Suprapubic skin (tissue), 4 donors: ENCODE measurements at regions not wholly inside any gene's neighbourhood (a gene's known extent, or its start where the extent isn't known, plus 50 kb on each side); places are given as distances from the start of the nearest gene placed in this dataset.

Source experiments
- DNase-seq, 2 donors: peaks; one replicate each; pipeline ENCODE4 v3.0.0-alpha.2; 2019; ENCODE audit warnings: low spot score in 2 of 2
- H3K27ac ChIP-seq: fragments of 200-600 bp; sonication (generic); one replicate; pipeline ENCODE4 v1.5.1; 2019
- H3K27me3 ChIP-seq: fragments of 200-600 bp; sonication (generic); one replicate; pipeline ENCODE4 v1.5.1; 2019
- H3K36me3 ChIP-seq: fragments of 200-600 bp; sonication (generic); one replicate; pipeline ENCODE4 v1.5.1; 2019
- H3K4me1 ChIP-seq: fragments of 200-600 bp; sonication (generic); one replicate; pipeline ENCODE4 v1.5.1; 2019
- H3K4me3 ChIP-seq: fragments of 200-600 bp; sonication (generic); one replicate; pipeline ENCODE4 v1.5.1; 2019; ENCODE audit warnings: mild to moderate bottlenecking
- H3K9me3 ChIP-seq: fragments of 200-600 bp; sonication (generic); one replicate; pipeline ENCODE4 v1.5.1; 2019
- EP300 ChIP-seq: sonication (generic); formaldehyde crosslinking; IDR thresholded peaks from one replicate; pipeline ENCODE4 v1.6.1; 2017; ENCODE audit warnings: antibody characterized with exemption
- POLR2A ChIP-seq, 2 donors: fragments of 450-650 bp; IDR thresholded peaks; one replicate each; pipeline ENCODE4 v1.6.1; 2017; ENCODE audit warnings: antibody characterized with exemption in 2 of 2, mild to moderate bottlenecking in 2 of 2, moderate library complexity in 2 of 2
- POLR2AphosphoS5 ChIP-seq, 3 donors: sonication (generic); formaldehyde crosslinking; IDR thresholded peaks; one replicate each; pipeline ENCODE4 v1.6.1; 2017; ENCODE audit warnings: antibody characterized with exemption in 3 of 3
- WGBS: methylation state at CpG from one replicate; pipeline ENCODE4 v1.1.5; 2018; 5-methylcytosine and 5-hydroxymethylcytosine counted together
- TF ChIP-seq, protein P1 (sequence below), 2 donors: fragments of 200-600 bp in 1 of 2; fragments of 450-650 bp in 1 of 2; sonication (generic) in 1 of 2; IDR thresholded peaks; one replicate each; pipeline ENCODE4 v1.5.1; 2016 to 2019; ENCODE audit warnings: antibody characterized with exemption in 2 of 2, mild to moderate bottlenecking in 1 of 2, moderate library complexity in 1 of 2

GRCh38 chr12:38555620-38556591 lies 239.3 kb downstream of the ALG10B start:
- DNase-seq: no peak
- Histone ChIP-seq H3K4me3 (no peak overlapping the region), H3K9me3 (peaks cover 2% of the 10 kb centered on the region), H3K36me3 (no peaks in the 10 kb centered on the region), H3K27ac (no peak overlapping the region), H3K4me1 (no peaks in the 10 kb centered on the region), H3K27me3 (no peaks in the 10 kb centered on the region)
- WGBS: 60% methylated on average over 5 of the region's 5 CpGs
- no peak for TF ChIP-seq POLR2A (IDR thresholded peaks at IDR 0.05)
- no peak for TF ChIP-seq EP300
- TF ChIP-seq POLR2AphosphoS5 (IDR thresholded peaks at IDR 0.05): no peak
- TF ChIP-seq, protein P1, sequence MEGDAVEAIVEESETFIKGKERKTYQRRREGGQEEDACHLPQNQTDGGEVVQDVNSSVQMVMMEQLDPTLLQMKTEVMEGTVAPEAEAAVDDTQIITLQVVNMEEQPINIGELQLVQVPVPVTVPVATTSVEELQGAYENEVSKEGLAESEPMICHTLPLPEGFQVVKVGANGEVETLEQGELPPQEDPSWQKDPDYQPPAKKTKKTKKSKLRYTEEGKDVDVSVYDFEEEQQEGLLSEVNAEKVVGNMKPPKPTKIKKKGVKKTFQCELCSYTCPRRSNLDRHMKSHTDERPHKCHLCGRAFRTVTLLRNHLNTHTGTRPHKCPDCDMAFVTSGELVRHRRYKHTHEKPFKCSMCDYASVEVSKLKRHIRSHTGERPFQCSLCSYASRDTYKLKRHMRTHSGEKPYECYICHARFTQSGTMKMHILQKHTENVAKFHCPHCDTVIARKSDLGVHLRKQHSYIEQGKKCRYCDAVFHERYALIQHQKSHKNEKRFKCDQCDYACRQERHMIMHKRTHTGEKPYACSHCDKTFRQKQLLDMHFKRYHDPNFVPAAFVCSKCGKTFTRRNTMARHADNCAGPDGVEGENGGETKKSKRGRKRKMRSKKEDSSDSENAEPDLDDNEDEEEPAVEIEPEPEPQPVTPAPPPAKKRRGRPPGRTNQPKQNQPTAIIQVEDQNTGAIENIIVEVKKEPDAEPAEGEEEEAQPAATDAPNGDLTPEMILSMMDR (IDR thresholded peaks at IDR 0.05): no peak

- peaks cover 4% of the 10 kb centered on the region for H3K9me3 ChIP-seq
- TF ChIP-seq EP300 (no peak), POLR2A (IDR thresholded peaks at IDR 0.05) (no peak), POLR2AphosphoS5 (IDR thresholded peaks at IDR 0.05) (no peak)
- TF ChIP-seq, protein P1 (IDR thresholded peaks at IDR 0.05): no peak
- no peak overlapping the region for H3K4me3 ChIP-seq
- 46% methylated on average over 2 of the region's 2 CpGs for WGBS
- no peak for DNase-seq
- no peaks in the 10 kb centered on the region for H3K36me3 ChIP-seq
- H3K27ac ChIP-seq: no peak overlapping the region
- no peaks in the 10 kb centered on the region for H3K27me3 ChIP-seq
- no peaks in the 10 kb centered on the region for H3K4me1 ChIP-seq
Observed at GRCh38 chr12:38556647-38557046, 240.1 kb downstream of the ALG10B start.

DNA sequence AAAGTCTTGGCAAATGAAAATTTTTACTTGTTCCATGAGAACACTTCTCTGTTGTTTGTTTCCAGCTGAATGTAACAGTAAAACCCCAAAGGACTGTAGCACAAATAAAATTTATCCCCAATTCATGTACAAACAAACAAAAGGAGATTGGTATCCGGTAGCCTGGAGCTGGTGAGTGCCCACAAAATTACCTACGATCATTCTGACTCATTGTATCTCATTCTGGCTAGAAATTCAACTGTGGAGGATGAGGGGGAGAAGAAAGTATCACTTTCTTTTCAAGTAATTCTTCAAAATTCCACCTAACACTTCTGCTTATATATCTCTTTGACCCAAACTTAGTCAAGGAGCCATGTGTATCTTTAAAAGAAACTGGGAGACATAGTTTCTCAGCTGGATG lies 268.5 kb downstream of the ALG10B start:
- Histone ChIP-seq H3K9me3 (no peaks in the 10 kb centered on the region), H3K4me1 (no peaks in the 10 kb centered on the region), H3K36me3 (no peaks in the 10 kb centered on the region), H3K27ac (no peak overlapping the region), H3K27me3 (no peaks in the 10 kb centered on the region), H3K4me3 (no peak overlapping the region)
- no peak for DNase-seq
- WGBS: 61% methylated on average over 2 of the region's 2 CpGs
- TF ChIP-seq POLR2A (IDR thresholded peaks at IDR 0.05): no peak

GRCh38 chr12:38586789-38587188 lies 270.2 kb downstream of the ALG10B start:
- Histone ChIP-seq H3K4me3 (no peak overlapping the region), H3K27ac (no peak overlapping the region), H3K9me3 (no peaks in the 10 kb centered on the region), H3K27me3 (no peaks in the 10 kb centered on the region), H3K36me3 (no peaks in the 10 kb centered on the region), H3K4me1 (no peaks in the 10 kb centered on the region)
- TF ChIP-seq, protein P1 (IDR thresholded peaks at IDR 0.05): no peak
- TF ChIP-seq EP300: no peak
- TF ChIP-seq POLR2AphosphoS5 (IDR thresholded peaks at IDR 0.05): no peak
- TF ChIP-seq POLR2A (IDR thresholded peaks at IDR 0.05): no peak
- no peak for DNase-seq

DNA sequence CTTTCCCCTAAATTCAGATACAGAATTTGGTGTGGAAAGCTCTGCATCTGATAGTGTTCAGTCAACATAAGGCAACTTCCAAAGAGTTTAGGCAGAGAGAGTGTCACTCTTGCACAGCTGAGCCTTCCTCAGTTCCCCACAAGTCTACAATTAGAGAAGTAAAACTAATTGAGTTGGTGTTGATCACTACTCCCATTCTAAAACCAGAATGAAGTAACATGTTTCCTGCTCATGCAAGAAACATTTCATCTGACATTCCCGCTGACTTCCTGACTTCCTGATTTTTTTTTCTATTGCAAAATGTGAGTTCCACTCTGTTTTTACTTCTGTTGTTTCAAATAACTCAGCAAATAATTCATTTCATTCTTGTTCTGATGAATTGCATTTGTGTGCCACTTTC lies 271.0 kb downstream of the ALG10B start:
- H3K4me1 ChIP-seq: no peaks in the 10 kb centered on the region
- no peak overlapping the region for H3K4me3 ChIP-seq
- no peak for DNase-seq
- no peaks in the 10 kb centered on the region for H3K36me3 ChIP-seq
- H3K27ac ChIP-seq: no peak overlapping the region
- TF ChIP-seq EP300 (no peak), POLR2A (IDR thresholded peaks at IDR 0.05) (no peak), POLR2AphosphoS5 (IDR thresholded peaks at IDR 0.05) (no peak)
- 34% methylated on average over 1 of the region's 1 CpG for WGBS
- H3K9me3 ChIP-seq: no peaks in the 10 kb centered on the region
- H3K27me3 ChIP-seq: no peaks in the 10 kb centered on the region

DNA sequence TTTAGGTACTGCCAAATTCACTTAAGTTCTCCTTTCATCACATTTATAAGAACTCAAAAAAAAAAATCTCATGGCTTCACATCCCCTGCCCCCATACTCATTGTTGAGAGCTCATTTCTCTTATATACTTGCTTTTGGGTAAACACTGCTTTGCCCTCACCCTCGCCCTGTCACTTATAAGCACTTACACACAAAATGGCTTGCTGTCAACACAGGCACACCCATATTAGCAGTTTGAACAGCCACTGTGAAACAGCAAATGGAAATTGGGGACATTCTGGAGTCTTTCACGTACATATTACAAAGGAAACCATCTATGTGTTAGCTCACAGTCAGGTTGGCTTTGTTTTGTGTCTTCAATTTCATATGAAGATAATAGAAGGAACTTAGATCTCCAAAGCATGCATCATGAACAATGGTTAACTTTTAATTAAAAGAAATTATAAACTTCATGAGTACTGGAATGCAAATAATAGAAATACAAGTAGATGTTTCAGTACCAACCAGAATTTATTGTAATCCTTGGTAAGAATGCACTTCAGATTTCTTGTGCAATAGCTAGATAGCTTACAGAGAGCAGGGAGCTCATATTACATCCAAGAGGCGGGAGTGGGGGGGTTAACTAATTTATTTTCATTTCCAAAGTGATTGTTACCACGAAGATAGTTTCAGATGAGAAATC lies 272.2 kb downstream of the ALG10B start:
- H3K4me1 ChIP-seq: no peaks in the 10 kb centered on the region
- no peak for TF ChIP-seq POLR2AphosphoS5 (IDR thresholded peaks at IDR 0.05)
- TF ChIP-seq, protein P1 (IDR thresholded peaks at IDR 0.05): no peak
- no peak for TF ChIP-seq EP300
- no peak for TF ChIP-seq POLR2A (IDR thresholded peaks at IDR 0.05)
- no peak overlapping the region for H3K4me3 ChIP-seq
- no peak for DNase-seq
- H3K27ac ChIP-seq: no peak overlapping the region
- whole genome bisulfite sequencing: 64% methylated on average over 4 of the region's 4 CpGs
- no peaks in the 10 kb centered on the region for H3K9me3 ChIP-seq
- H3K27me3 ChIP-seq: no peaks in the 10 kb centered on the region
- H3K36me3 ChIP-seq: no peaks in the 10 kb centered on the region
